ENCODE measurements at regions not wholly inside any gene's neighbourhood (a gene's known extent, or its start where the extent isn't known, plus 50 kb on each side); places are given as distances from the start of the nearest gene placed in this dataset.

- no peak overlapping the region for H2BK5ac ChIP-seq (ENCODE audit: insufficient read length, low read length)
- DNase-seq, result no peak
- no peak overlapping the region for H2AK5ac ChIP-seq (ENCODE audit: insufficient read length, low read length)
These were observed 442.6 kb upstream of the PTCHD4 start for GRCh38 chr6:48553467-48554189.

More at GRCh38 chr6:48553467-48554189, 442.6 kb upstream of the PTCHD4 start:
- no peak overlapping the region for H3K27ac Mint-ChIP-seq
- no peaks in the 10 kb centered on the region for H3K4me1 Mint-ChIP-seq
- Histone ChIP-seq H3K23ac (ENCODE audit: insufficient read length, low read depth, low read length) (no peak overlapping the region), H3K9me3 (ENCODE audit: control insufficient read depth, low read depth, low read length) (no peaks in the 10 kb centered on the region), H3K4me1 (ENCODE audit: insufficient read depth, low read length) (no peaks in the 10 kb centered on the region), H4K91ac (ENCODE audit: insufficient read length, low read depth, low read length) (no peak overlapping the region), H3K79me1 (ENCODE audit: insufficient read depth, low read depth, low read length, poor library complexity, severe bottlenecking) (no peaks in the 10 kb centered on the region), H2AFZ (ENCODE audit: low read length) (no peak overlapping the region), H2BK15ac (ENCODE audit: low read depth, low read length) (no peak overlapping the region), H3K18ac (ENCODE audit: insufficient read length, low read depth, low read length) (no peak overlapping the region), H2BK120ac (ENCODE audit: low read depth, low read length, poor library complexity, severe bottlenecking) (no peak overlapping the region), H3K27me3 (ENCODE audit: insufficient read depth, low read length) (no peaks in the 10 kb centered on the region), H3K27ac (ENCODE audit: insufficient read length, low read depth, low read length) (no peak overlapping the region), H3K79me2 (ENCODE audit: insufficient read depth, low read length) (no peaks in the 10 kb centered on the region), H3K4me2 (ENCODE audit: insufficient read depth, insufficient read length, low read length) (no peak overlapping the region), H3K4ac (ENCODE audit: low read depth, low read length) (no peak overlapping the region), H3T11ph (ENCODE audit: low read length) (no peak overlapping the region), H4K8ac (replicated peaks; ENCODE audit: insufficient read length, low read depth, low read length) (no peak overlapping the region), H4K20me1 (ENCODE audit: control insufficient read depth, insufficient read depth, insufficient read length) (no peaks in the 10 kb centered on the region), H3K23me2 (ENCODE audit: insufficient read length, low read depth, low read length, poor library complexity, severe bottlenecking) (no peaks in the 10 kb centered on the region), H2BK20ac (ENCODE audit: low read depth, low read length, poor library complexity, severe bottlenecking) (no peak overlapping the region), H4K5ac (ENCODE audit: insufficient read length, low read depth, low read length) (no peak overlapping the region), H3K56ac (ENCODE audit: insufficient read length, low read depth, low read length) (no peak overlapping the region), H2BK12ac (ENCODE audit: insufficient read length, low read depth, low read length) (no peak overlapping the region), H3K14ac (ENCODE audit: insufficient read depth, low read length) (no peak overlapping the region), H3K9ac (ENCODE audit: extremely low read depth, insufficient read length, low read length) (no peak overlapping the region)
- H3K9me3 Mint-ChIP-seq, result no peaks in the 10 kb centered on the region
- no peaks in the 10 kb centered on the region; a peak in 1 of 7 replicates for H3K36me3 Mint-ChIP-seq (ENCODE audit: insufficient read depth in 1 of 3, low read depth in 3 of 3)
- no peak overlapping the region for H3K4me3 Mint-ChIP-seq
- TF ChIP-seq CTCF (conservative IDR thresholded peaks at IDR 0.05), result no peak
- no CpG with 5 or more reads among the region's 1 CpG for WGBS (ENCODE audit: extremely low coverage, insufficient read length, low lambda C conversion rate)
- H3K27me3 Mint-ChIP-seq (ENCODE audit: low read depth), result no peaks in the 10 kb centered on the region

Data from H9 (cell line).